Endometrium (tissue), 2 donors: ENCODE measurements at regions not wholly inside any gene's neighbourhood (a gene's known extent, or its start where the extent isn't known, plus 50 kb on each side); places are given as distances from the start of the nearest gene placed in this dataset.
A peak's percentile ranks its signal among the peaks of the same experiment; 100 is the strongest.
"Not testable (repeated sequence)": the region's sequence is repeated elsewhere in the genome, so short reads cannot be mapped to it uniquely, and the experiment has no call there.

Source experiments
- FAIRE-seq: peaks from 2 replicates; lab custom pipeline; 2012; peaks lifted over from hg19 to GRCh38; lab: Jason Lieb, UNC
- donor health status: control.
- donor health status: control.

GRCh38 chr2:216775043-216775453 lies 79.7 kb upstream of the IGFBP5 start:
- no peak for FAIRE-seq

GRCh38 chr2:216774620-216775019 lies 79.3 kb upstream of the IGFBP5 start:
- no peak for FAIRE-seq

GRCh38 chr2:216774180-216774579 lies 78.8 kb upstream of the IGFBP5 start:
- no peak for FAIRE-seq

GRCh38 chr2:216773072-216773471 lies 77.7 kb upstream of the IGFBP5 start:
- no peak for FAIRE-seq

- no peak for FAIRE-seq
These were observed 75.4 kb upstream of the IGFBP5 start for GRCh38 chr2:216770717-216771116.

- FAIRE-seq = no peak
These were observed 74.7 kb upstream of the IGFBP5 start for GRCh38 chr2:216770050-216770449.

GRCh38 chr2:216769626-216770025 lies 74.3 kb upstream of the IGFBP5 start:
- no peak for FAIRE-seq

GRCh38 chr2:216768908-216769411 lies 73.6 kb upstream of the IGFBP5 start:
- FAIRE-seq = no peak

GRCh38 chr2:216765761-216766262 lies 70.5 kb upstream of the IGFBP5 start:
- no peak for FAIRE-seq

- no peak for FAIRE-seq
These were observed 68.0 kb upstream of the IGFBP5 start for GRCh38 chr2:216763396-216763795.

GRCh38 chr2:216761809-216762208 lies 66.5 kb upstream of the IGFBP5 start:
- no peak for FAIRE-seq

- FAIRE-seq = no peak
These were observed 65.8 kb upstream of the IGFBP5 start for GRCh38 chr2:216761133-216761532.

GRCh38 chr2:216758256-216759155 lies 63.2 kb upstream of the IGFBP5 start:
- FAIRE-seq = no peak

- no peak for FAIRE-seq
These were observed 62.2 kb upstream of the IGFBP5 start for GRCh38 chr2:216757532-216757931.

GRCh38 chr2:216756435-216756834 lies 61.1 kb upstream of the IGFBP5 start:
- no peak for FAIRE-seq

- no peak for FAIRE-seq
These were observed 59.5 kb upstream of the IGFBP5 start for GRCh38 chr2:216754812-216755211.

- FAIRE-seq = no peak
These were observed 59.0 kb upstream of the IGFBP5 start for GRCh38 chr2:216754336-216754735.

- no peak for FAIRE-seq
These were observed 57.6 kb upstream of the IGFBP5 start for GRCh38 chr2:216752855-216753505.

GRCh38 chr2:216750750-216751149 lies 55.4 kb upstream of the IGFBP5 start:
- peak; percentile 61 for FAIRE-seq

GRCh38 chr2:216746268-216746667 lies 50.9 kb upstream of the IGFBP5 start:
- not testable (repeated sequence) for FAIRE-seq

- no peak for FAIRE-seq
These were observed 50.1 kb upstream of the IGFBP5 start for GRCh38 chr2:216745453-216745852.
